ENCODE measurements at regions not wholly inside any gene's neighbourhood (a gene's known extent, or its start where the extent isn't known, plus 50 kb on each side); places are given as distances from the start of the nearest gene placed in this dataset.

GRCh38 chr1:192005976-192006375, 152.3 kb upstream of the RGS18 start:
- H3K9ac ChIP-seq (ENCODE audit: insufficient read depth, low read depth, low read length), result no peak overlapping the region
- H3K79me2 ChIP-seq (ENCODE audit: insufficient read depth, low read length), result no peaks in the 10 kb centered on the region
- CTCF ChIA-PET (ENCODE audit: low intra/inter-chr PET ratio, low total read pairs), result no interaction called here
- no TSS peak for BruUV-seq (replicated peaks)
- H3K4me3 ChIP-seq (replicated peaks in 1 of 3; ENCODE audit: insufficient read depth in 1 of 3, low read depth in 2 of 3, low read length in 3 of 3), result no peak overlapping the region
- ATAC-seq (no peak), FAIRE-seq (no peak), DNase-seq (ENCODE audit: low spot score) (no peak)
- H2AFZ ChIP-seq (ENCODE audit: low read length), result no peak overlapping the region
- 10% methylated on average over 3 of the region's 3 CpGs for WGBS (ENCODE audit: low lambda C conversion rate)
- no peaks in the 10 kb centered on the region for H3K27me3 ChIP-seq (ENCODE audit: control insufficient read depth in 1 of 2, insufficient read depth in 2 of 2, low read length in 2 of 2)
- intact Hi-C loops (cut with micrococcal nuclease; ENCODE audit: unreplicated experiment) (no loop called here), in situ Hi-C loops (cut with HindIII; ENCODE audit: extremely low pct_ligation_motif_present, low pct_unique_long_range_greater_than_20kb) (no loop called here)
- no peaks in the 10 kb centered on the region for H3K9me3 ChIP-seq (ENCODE audit: low read length)
- POLR2A ChIA-PET, result no interaction called here
- H3K27ac ChIP-seq (ENCODE audit: extremely low read length, insufficient read depth, low read length), result no peak overlapping the region
- no peak overlapping the region for H3K4me2 ChIP-seq (ENCODE audit: low read depth, low read length)
- H4K20me1 ChIP-seq (ENCODE audit: insufficient read depth, low read length), result no peaks in the 10 kb centered on the region
- TF ChIP-seq NR3C1 (CRISPR knock-in tag; IDR thresholded peaks at IDR 0.05) (no peak), U2AF2 (IDR thresholded peaks at IDR 0.05; ENCODE audit: low read depth, low read length) (no peak), SMARCC2 (IDR thresholded peaks at IDR 0.05) (no peak), ZNF605 (CRISPR knock-in tag; IDR thresholded peaks at IDR 0.05) (no peak), SRY (CRISPR knock-in tag; IDR thresholded peaks at IDR 0.05) (no peak), TEF (CRISPR knock-in tag; IDR thresholded peaks at IDR 0.05) (no peak)
- H3K36me3 ChIP-seq (replicated peaks in 1 of 2; ENCODE audit: control insufficient read depth in 1 of 2, insufficient read depth in 2 of 2, low read length in 2 of 2), result no peaks in the 10 kb centered on the region
- no peaks in the 10 kb centered on the region for H3K4me1 ChIP-seq (ENCODE audit: insufficient read depth, low read length)

GRCh38 chr1:192008281-192008825, 149.9 kb upstream of the RGS18 start:
- no TSS peak for BruUV-seq (replicated peaks)
- CTCF ChIA-PET (ENCODE audit: low intra/inter-chr PET ratio, low total read pairs), result no interaction called here

More at GRCh38 chr1:192008281-192008825, 149.9 kb upstream of the RGS18 start:
- ATAC-seq (no peak), DNase-seq (ENCODE audit: low spot score) (no peak), FAIRE-seq (no peak)
- H3K27ac ChIP-seq (ENCODE audit: extremely low read length, insufficient read depth, low read length), result no peak overlapping the region
- 0% methylated on average over 1 of the region's 1 CpG for WGBS (ENCODE audit: low lambda C conversion rate)
- H3K79me2 ChIP-seq (ENCODE audit: insufficient read depth, low read length), result no peaks in the 10 kb centered on the region
- H3K27me3 ChIP-seq (ENCODE audit: control insufficient read depth in 1 of 2, insufficient read depth in 2 of 2, low read length in 2 of 2), result no peaks in the 10 kb centered on the region
- intact Hi-C loops (cut with micrococcal nuclease; ENCODE audit: unreplicated experiment), result no loop called here
- no peaks in the 10 kb centered on the region for H3K36me3 ChIP-seq (replicated peaks in 1 of 2; ENCODE audit: control insufficient read depth in 1 of 2, insufficient read depth in 2 of 2, low read length in 2 of 2)
- POLR2A ChIA-PET, result no interaction called here
- no peak overlapping the region for H3K9ac ChIP-seq (ENCODE audit: insufficient read depth, low read depth, low read length)
- no peaks in the 10 kb centered on the region for H4K20me1 ChIP-seq (ENCODE audit: insufficient read depth, low read length)
- H3K4me3 ChIP-seq (replicated peaks in 1 of 3; ENCODE audit: insufficient read depth in 1 of 3, low read depth in 2 of 3, low read length in 3 of 3), result no peak overlapping the region
- no peak overlapping the region for H3K4me2 ChIP-seq (ENCODE audit: low read depth, low read length)
- no peak for TF ChIP-seq ISL2 (CRISPR knock-in tag; IDR thresholded peaks at IDR 0.05)
- no peak for TF ChIP-seq CCAR2 (optimal IDR thresholded peaks at IDR 0.05; ENCODE audit: low read depth, low read length)
- no peak for TF ChIP-seq KLF12 (CRISPR knock-in tag; IDR thresholded peaks at IDR 0.05; ENCODE audit: borderline replicate concordance)
- no peak for TF ChIP-seq ZNF577 (CRISPR knock-in tag; IDR thresholded peaks at IDR 0.05; ENCODE audit: borderline replicate concordance, low read depth)
- no peak for TF ChIP-seq ZNF10 (CRISPR knock-in tag; IDR thresholded peaks at IDR 0.05; ENCODE audit: borderline replicate concordance, low read depth)
- TF ChIP-seq TAF1 (CRISPR knock-in tag; IDR thresholded peaks at IDR 0.05), result no peak
- TF ChIP-seq ATF1 (CRISPR knock-in tag; IDR thresholded peaks at IDR 0.05), result no peak
- no peak for TF ChIP-seq ZNF143 (CRISPR knock-in tag; IDR thresholded peaks at IDR 0.05)
- no peak for TF ChIP-seq SIX4 (CRISPR knock-in tag; IDR thresholded peaks at IDR 0.05)
- H2AFZ ChIP-seq (ENCODE audit: low read length), result no peak overlapping the region
- no peaks in the 10 kb centered on the region for H3K4me1 ChIP-seq (ENCODE audit: insufficient read depth, low read length)
- no peaks in the 10 kb centered on the region for H3K9me3 ChIP-seq (ENCODE audit: low read length)
- in situ Hi-C loops (cut with HindIII; ENCODE audit: extremely low pct_ligation_motif_present, low pct_unique_long_range_greater_than_20kb), result no loop called here

Data from HepG2 (cell line).